ENCODE measurements at regions not wholly inside any gene's neighbourhood (a gene's known extent, or its start where the extent isn't known, plus 50 kb on each side); places are given as distances from the start of the nearest gene placed in this dataset.

DNA sequence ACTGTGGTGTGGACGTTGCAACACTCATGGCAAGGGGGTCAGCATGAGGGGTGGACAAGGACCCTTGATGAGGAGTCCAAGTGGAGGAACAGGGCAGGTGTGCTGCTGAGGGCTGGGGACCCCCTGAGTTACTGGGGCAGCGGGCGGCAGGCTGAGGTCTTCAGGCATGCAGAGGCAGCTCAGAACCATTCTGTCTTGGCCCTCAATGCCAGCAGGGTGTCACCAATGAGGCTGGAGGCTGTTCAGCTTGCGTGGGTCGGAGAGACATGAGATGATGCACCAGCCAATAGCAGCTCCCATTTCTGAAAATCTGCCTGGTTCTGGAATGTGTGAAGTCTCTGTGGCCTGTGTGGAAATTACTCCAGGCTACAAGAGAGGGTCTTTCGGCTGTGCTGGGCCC lies 105.4 kb downstream of the INHBB start:
- ChIA-PET CTCF (no interaction called here), POLR2A (no interaction called here)

DNA sequence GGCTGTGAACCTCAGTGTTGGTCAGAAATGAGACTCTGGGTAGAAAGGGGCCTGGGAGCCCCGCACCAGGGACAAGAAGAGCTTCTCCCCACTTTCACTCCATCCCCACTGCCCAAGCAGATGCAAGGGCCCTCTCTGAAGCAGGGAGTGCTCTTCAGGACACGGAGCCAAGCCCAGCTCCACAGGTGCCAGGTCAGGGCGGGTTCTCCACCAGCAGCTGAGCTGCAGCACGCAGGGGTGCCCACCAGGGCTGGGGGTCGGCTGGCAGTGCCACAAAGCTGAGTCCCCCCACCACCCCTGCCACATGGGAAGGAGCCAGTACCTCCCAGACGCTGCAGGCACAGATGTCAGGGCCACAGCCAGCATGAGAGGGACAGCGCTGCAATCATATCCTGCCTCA lies 106.2 kb downstream of the INHBB start:
- POLR2A ChIA-PET = no interaction called here
- CTCF ChIA-PET = interaction anchor here (0.9 kb wide), 1 partner anchor 24 kb away, joined by 3 read pairs; no protein-coding TSS in a partner anchor

DNA sequence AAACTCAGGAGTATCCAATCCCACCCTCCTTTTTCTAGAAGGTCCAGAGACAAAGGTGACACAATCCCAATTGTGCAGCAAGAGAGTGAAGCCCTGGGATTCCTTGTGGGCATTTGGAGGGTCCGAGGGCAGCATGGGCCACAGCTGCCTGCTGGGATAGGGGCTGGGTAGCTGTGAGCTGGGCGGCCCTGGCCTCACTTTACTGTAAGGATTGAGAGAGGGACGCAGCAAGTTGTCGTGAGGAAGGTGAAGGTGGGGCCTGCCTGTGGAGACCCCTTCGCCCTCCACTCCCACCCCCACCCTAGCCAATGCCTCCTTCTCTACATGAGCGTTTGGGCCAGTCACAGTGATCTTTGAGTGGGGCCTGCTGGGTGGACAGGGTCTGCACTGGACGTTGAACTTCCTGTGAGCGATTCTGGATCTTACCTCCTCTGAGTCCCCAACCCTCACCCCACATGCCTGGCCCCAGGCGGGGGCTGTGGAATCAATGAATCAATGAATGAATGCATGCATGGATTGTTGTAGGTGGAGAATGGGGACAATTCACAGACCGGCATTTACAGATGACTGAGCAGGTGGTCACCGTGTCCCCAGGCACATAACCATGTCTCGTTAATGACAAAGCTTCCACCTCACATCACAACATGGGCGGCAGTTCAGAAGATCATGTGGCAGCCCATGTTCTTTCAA lies 107.2 kb downstream of the INHBB start:
- POLR2A ChIA-PET = no interaction called here

DNA sequence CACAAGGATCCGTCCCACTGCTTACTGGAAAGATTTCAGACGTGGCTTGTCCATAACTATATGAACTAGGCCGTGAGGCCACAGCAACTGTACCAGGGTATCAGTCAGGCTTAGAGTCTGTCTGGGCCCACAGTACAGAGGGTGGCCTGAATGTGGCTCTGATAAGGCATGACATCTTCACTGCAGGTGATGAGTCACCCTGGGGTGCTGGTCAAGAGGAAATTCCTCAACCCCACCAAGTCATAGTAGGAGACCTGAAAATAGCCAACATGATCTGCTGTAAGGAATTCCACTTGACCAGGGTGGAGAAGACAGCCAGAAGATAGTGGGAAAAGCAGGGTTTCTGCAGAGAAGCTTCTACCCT lies 107.7 kb downstream of the INHBB start:
- CTCF ChIA-PET = no interaction called here
- POLR2A ChIA-PET = no interaction called here

More for the DNA sequence above, 107.2 kb downstream of the INHBB start:
- CTCF ChIA-PET = interaction anchor here (0.9 kb wide), 1 partner anchor 25 kb away, joined by 3 read pairs; no protein-coding TSS in a partner anchor

DNA sequence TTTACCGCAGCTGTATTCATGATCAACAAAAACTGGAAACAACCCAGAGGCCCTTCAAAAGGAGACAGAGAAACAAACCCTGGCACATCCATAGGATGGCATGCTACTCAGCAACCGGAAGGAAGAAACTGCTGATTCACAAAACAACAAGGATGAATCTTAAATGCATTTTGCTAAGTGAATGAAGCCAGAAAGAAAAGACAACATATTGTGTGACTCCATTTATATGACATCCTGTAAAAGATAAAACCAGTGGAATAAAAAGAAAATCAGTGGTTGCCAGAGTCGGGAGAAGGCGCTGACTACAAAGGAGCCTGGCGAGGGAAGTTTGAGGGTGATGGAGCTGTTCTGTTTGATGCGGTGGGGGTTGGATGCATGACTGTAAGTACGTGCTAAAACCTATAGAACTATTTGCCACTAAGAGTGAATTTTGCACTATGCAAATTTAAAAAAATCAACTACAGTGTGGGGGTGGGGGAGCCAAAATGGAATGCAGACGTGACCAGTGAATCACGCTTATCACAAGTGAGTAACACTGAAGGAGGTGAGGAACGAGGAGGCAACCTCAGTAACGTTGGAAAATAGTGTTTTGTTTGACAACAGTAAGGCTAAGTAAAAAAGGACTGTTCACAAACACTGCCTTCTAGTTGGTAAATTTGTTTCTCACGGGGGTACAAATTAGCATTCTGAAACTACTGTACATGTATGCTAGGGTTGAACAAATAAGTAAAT lies 108.9 kb downstream of the INHBB start:
- CTCF ChIA-PET = no interaction called here
- POLR2A ChIA-PET = no interaction called here

DNA sequence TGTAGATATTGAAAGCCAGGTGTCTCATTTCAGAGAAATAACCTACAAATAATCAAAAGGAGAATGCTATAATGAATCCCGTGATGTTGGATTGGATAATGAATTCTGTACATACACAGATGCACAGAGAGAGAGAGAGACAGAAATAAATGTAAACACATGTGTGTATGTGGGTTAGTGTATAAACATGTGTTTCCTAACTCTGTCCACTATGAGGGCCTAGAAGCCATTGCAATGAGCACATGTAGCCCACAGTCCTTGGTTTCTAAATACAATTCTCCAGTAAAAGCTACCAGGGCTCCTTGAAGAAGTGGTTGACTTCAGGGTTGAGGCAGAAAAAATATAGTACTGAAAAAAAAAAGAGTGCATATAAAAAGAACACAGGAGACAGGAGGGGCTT lies 109.5 kb downstream of the INHBB start:
- ChIA-PET POLR2A (no interaction called here), CTCF (no interaction called here)

DNA sequence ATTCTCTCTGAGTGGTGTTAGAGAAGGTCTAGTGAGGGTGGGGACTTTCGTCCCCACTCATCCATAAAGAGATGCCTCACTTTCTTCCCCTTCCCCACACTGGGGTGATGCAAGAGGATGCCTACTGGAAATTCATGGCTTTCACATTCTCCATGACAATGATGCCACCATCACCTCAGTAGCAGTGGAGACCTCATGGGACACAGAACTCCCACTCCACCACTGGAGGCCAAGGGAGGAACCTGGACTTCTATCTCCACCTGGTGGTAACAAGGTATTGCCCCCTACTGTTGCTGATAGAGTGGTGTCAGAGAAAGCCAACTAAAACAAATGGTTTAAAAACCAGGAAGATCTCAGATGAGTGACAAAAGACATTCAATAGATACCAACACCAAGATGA lies 110.9 kb downstream of the INHBB start:
- POLR2A ChIA-PET = no interaction called here
- CTCF ChIA-PET = no interaction called here

DNA sequence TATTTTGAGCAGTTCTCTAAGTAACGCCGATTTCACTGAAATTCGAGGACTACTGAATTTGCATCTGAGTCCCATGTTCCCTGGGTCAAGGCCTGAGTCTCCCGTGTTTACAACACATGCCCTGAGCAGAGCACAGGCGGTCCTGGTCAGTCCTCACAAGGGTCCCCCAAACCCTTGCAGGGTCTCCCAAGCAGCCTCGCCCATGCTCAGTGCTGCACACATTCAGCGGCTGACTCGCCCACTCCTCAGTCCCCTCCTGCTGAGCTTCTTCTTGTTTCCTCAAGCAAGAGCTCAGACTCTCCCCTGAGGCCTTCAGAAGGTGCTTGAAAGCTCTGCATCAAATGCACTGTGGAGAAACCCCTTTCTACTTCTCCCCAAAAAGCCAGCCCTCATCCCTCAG lies 114.6 kb downstream of the INHBB start:
- CTCF ChIA-PET = no interaction called here
- POLR2A ChIA-PET = no interaction called here

DNA sequence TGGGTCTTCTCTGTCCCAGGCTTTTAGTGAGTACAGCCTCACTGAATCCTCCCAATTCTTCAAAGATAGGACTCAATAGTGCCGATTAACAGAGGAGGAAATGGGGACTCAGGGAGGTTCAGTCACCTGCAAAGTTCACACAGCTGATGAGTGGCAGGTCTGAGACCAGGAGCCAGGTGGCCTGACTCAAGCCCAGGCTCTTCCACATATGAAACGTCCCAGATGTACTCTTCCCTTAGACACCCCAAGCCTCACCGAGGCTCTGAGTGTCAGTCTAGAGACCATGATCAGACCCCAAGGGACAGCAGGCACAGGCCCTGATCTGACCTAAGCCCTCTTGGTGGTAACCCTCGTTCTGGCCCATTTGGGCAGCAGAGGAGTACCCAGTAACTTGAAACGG lies 115.2 kb downstream of the INHBB start:
- CTCF ChIA-PET = no interaction called here
- POLR2A ChIA-PET = no interaction called here

DNA sequence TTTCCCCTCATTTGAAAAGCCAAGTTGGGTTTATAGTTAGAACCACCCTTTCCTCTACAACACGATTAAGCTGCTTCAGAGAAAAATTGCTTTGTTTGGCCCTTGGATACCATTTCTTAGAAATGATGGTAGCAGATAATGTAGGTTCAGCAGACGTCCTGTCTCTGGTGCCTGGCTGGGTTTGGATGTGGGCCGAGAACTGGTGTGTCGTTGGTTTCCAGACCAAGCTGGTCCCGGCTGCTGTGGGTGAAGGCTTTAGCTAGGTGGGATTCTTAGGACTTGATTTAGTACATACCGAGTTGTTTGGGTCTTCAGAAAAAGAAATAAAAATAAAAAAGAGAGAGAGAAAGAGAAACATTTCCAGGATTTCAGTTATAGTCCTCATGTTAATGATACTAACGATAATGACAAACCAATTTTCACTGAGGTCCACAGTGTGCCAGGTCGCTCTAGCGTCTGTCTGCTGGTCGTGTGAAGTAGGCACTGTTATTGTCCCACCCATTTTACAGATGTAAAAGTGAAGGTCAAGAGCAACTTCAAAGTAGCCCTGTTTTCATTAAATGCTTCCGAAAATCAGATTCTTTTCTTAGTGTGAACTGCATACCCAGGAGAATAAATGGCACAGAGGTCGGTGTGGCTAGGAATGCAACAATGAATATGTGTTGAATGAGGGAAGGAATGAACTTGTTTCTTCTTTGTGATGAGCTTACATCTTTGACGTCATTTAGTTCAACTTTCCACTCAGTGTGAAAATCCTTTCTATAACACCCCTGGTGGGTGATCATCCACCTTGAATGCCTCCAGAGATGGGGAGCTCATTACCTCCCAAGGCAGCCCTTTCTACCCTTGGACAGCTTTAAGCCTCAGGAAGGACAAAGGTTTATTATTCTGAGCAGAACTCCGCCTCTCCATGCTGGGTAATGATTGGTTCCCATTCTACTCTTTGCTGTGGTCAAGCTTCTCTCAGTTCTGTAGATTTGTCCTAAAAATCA lies 115.9 kb downstream of the INHBB start:
- ChIA-PET CTCF (no interaction called here), POLR2A (no interaction called here)

DNA sequence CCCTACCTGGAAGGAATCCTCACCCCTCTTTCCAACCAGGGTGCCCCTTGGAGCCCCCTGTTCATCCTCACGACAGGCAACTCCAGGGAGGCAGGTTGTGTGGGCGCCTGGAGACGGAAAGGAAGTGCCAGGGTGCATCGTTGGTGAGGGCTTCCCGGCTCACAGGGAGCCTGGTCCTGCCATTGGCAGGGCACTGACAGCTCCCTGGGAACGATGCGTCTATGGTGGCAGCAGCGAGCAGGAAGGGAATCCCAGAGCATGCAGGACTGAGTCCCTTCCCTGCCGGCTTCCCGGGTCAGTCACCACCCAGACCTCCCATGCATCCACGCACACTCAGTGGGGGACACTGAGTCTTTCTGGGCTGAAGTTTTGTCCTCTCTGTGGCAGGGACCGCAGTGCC lies 117.6 kb downstream of the INHBB start:
- CTCF ChIA-PET = no interaction called here
- POLR2A ChIA-PET = no interaction called here

DNA sequence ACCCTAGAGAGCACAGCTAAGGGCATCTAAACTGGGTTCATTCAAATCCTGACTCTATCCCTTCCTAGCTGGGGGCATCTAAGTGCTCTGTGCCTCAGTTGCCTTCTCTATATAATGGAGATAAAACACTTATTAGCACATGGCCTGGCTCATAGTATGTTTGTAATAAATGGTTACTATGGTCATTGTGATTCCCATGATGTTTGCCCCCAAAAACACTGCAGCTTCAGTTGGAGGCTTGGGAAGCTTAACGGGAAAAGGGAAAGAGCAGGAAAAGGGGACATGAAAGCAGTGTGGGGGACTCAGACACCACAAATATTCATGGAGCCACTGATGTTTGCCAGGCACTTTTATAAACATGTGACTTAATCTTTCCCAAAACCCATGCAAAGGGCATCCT lies 118.1 kb downstream of the INHBB start:
- CTCF ChIA-PET = no interaction called here
- POLR2A ChIA-PET = no interaction called here

DNA sequence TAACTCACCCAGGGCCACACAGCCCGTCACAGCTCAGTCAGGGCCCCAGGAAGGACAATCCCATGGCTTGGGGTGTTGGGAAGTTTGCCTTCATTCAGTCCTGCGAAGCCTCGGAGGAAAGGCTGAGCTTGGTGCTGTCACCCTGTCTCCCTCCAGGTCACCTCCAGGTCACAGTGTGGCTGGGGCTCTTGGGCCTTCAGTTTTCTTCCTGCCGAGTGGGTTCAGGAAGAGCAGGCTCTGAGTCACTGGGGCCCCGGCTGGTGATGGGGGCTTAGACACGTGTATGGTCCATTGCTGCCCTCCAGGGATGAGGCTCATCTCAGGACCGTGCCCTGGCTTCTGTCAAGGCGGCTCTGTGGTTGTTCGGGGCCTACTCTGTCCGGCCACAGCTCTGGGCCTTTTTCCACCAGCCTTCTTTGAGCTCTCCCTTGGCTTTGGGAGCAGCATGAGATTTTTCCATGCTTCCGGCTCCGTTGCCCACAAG lies 118.6 kb downstream of the INHBB start:
- CTCF ChIA-PET = no interaction called here
- POLR2A ChIA-PET = no interaction called here

DNA sequence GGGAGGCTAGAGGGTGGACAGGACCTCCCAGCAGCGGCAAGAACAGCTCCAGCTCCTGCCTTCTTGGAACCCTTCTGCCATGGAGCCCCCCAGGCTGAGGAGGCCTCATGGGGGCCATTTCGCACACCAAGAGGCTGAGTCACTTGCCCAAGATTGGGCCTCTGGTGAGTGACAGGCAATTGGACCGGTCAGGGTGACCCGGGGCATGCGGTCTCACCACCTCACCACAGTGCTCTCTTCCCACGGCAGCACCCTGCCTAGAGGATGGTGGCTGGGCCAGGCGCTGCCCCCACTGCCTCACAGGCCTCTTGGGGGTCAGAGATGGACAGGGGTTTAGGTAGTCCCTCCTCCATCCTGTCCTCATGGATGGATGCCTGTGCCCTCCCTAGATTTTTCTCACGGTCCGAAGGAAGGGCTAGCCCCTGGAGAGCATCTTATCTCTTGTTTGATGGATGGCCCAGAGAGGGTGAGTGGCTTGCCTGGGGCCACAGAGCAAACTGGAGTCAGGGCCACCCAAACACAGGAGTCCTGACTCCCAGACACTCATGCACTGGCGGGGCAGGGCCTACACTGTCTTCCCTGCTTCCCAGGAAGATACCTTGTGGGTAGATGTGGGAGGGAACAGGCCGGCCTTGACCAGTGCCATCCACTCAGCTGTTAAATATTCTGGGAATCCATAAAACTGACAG lies 119.2 kb downstream of the INHBB start:
- POLR2A ChIA-PET = no interaction called here
- CTCF ChIA-PET = no interaction called here

DNA sequence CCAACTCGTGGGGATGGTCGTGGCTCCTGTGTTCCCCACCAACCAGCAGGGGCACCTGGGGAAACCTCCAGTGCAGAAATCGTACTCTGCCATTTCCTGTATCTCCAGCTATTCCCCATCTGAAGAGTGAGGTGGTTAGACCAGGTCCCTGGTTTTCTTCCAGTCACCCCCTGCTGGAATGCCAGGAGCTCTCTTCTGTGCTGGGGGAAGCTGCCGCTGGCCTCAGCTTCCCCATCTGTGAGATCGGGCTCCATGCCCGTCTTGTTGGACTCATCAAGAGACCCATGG lies 119.7 kb downstream of the INHBB start:
- ChIA-PET POLR2A (no interaction called here), CTCF (no interaction called here)

DNA sequence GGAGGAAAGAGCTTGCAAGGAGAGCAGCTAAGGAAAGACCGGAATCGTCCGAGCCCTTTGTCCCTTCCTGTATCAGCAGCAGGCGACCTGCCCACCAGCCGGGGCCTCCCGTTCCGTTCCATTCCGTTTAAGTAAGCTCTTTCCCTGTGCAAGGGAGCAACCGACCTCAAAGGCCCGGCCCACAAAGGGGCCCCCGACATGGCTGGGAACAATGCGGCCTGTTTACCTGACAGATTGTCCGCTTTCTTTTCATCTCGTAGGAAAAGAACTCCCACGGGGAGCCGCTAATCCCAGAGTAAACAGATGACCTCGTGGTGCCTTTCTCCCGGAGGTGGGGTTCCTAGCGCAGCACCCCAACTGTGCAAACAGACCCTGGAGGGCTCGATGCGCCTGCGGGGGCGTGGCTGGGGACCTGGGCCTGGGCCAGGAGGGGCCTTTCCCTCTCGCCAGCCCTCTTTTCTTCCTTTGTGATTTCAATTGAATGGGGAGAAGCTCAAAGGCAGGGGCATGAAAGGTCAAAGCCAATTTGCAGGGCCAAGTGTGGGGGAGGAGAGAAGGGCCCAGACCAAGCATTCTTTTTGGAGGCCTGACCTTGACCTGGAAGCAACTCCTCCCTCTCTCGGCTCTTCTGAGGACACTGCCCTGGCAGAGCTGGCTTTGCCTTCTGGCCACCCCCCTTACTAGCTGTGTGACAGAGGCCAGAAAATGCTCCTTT lies 120.2 kb downstream of the INHBB start:
- CTCF ChIA-PET = no interaction called here
- POLR2A ChIA-PET = no interaction called here

DNA sequence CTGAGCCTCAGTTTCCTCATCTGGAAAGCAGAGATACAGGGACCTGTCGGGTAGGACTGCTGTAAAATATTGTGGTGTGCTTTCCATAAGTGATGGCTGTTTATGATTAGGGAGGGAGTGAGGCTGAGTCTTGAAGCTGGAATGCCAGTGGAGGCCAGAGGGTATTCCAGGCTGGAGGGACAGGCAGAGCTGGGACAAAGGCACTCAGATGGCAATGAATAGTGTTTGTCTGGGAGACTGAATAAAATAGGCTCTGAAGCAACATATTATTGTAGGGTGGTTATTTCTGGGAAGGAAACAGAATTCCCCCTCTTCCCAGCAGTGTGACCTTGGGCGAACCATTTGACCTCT lies 120.7 kb downstream of the INHBB start:
- ChIA-PET CTCF (no interaction called here), POLR2A (no interaction called here)

DNA sequence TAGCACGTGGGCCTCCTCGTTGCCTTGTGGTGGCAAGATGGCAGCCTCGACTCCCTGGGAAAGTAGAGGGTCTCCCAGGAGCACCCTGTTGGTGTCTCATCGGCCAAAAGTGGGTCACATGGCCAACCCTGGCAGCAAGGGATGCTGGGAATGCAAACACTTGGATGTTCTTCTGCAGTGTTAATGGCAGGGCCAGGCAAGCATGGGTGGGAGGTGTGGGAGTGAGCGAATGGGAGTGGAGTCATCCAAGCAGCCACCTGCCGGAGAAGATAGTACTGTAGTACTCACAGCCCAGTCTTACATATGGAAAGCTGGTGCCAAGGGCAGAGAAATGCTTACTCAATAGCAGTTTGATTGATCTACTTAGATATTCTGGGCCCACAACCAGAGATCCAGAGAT lies 122.2 kb downstream of the INHBB start:
- ChIA-PET CTCF (no interaction called here), POLR2A (no interaction called here)

DNA sequence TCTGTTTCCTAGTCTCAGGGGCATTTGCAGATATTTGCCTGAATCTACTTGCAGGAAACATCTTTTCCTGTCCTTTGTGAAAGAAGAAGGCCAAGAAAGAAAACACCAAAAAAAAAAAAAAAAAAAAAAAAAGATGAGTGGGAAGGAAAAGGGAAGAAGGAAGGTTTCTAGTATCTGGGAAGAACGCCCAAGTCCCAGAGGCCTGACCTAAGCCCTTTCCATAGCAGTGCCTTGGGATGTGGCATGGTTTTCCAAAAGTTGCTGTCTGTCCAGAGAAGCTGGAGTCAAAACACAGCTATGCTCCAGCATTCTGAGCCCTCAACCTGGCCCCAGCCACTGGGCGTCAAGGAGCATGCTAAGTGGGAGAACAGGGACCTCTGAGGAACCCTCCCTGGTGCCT lies 123.5 kb downstream of the INHBB start:
- POLR2A ChIA-PET = no interaction called here
- CTCF ChIA-PET = no interaction called here

Measured in activated CD8-positive, alpha-beta memory T cell treated with anti-CD3 and anti-CD28 coated beads for 36 hours (primary cell).